22Rv1 (cell line): ENCODE measurements at regions not wholly inside any gene's neighbourhood (a gene's known extent, or its start where the extent isn't known, plus 50 kb on each side); places are given as distances from the start of the nearest gene placed in this dataset.

ENCODE experiments used
- CTCF ChIP-seq: fragments of 450-650 bp; IDR thresholded peaks from 2 replicates; pipeline ENCODE4 v1.5.1; 2017; ENCODE audit warnings: mild to moderate bottlenecking
- ZFX ChIP-seq: fragments of 450-650 bp; IDR thresholded peaks from 2 replicates; pipeline ENCODE4 v1.6.1; 2017; ENCODE audit warnings: antibody characterized with exemption, borderline replicate concordance

- TF ChIP-seq CTCF (no peak), ZFX (no peak)
Observed at GRCh38 chr4:128542047-128542446, 254.4 kb upstream of the PGRMC2 start.
